ENCODE measurements at regions not wholly inside any gene's neighbourhood (a gene's known extent, or its start where the extent isn't known, plus 50 kb on each side); places are given as distances from the start of the nearest gene placed in this dataset.

GRCh38 chr1:30187413-30188023 lies 535.9 kb downstream of the MATN1 start:
- no peak for TF ChIP-seq CTCF (IDR thresholded peaks at IDR 0.05; ENCODE audit: borderline replicate concordance, insufficient read depth, low read depth, low read length)

GRCh38 chr1:30186586-30186985 lies 536.8 kb downstream of the MATN1 start:
- H3K4me3 ChIP-seq (ENCODE audit: low read depth, low read length) = no peak overlapping the region
- no peak for TF ChIP-seq CTCF (IDR thresholded peaks at IDR 0.05; ENCODE audit: borderline replicate concordance, insufficient read depth, low read depth, low read length)

More at GRCh38 chr1:30187413-30188023, 535.9 kb downstream of the MATN1 start:
- H3K4me3 ChIP-seq (ENCODE audit: low read depth, low read length) = no peak overlapping the region

- no peak overlapping the region for H3K4me3 ChIP-seq (ENCODE audit: low read depth, low read length)
- TF ChIP-seq CTCF (IDR thresholded peaks at IDR 0.05; ENCODE audit: borderline replicate concordance, insufficient read depth, low read depth, low read length) = no peak
These were observed 537.6 kb downstream of the MATN1 start for GRCh38 chr1:30185809-30186208.

GRCh38 chr1:30185313-30185712 lies 538.1 kb downstream of the MATN1 start:
- no peak for TF ChIP-seq CTCF (IDR thresholded peaks at IDR 0.05; ENCODE audit: borderline replicate concordance, insufficient read depth, low read depth, low read length)
- no peak overlapping the region for H3K4me3 ChIP-seq (ENCODE audit: low read depth, low read length)

GRCh38 chr1:30184393-30185141 lies 538.8 kb downstream of the MATN1 start:
- no peak overlapping the region for H3K4me3 ChIP-seq (ENCODE audit: low read depth, low read length)
- no peak for TF ChIP-seq CTCF (IDR thresholded peaks at IDR 0.05; ENCODE audit: borderline replicate concordance, insufficient read depth, low read depth, low read length)

- TF ChIP-seq CTCF (IDR thresholded peaks at IDR 0.05; ENCODE audit: borderline replicate concordance, insufficient read depth, low read depth, low read length) = no peak
- no peak overlapping the region for H3K4me3 ChIP-seq (ENCODE audit: low read depth, low read length)
These were observed 539.5 kb downstream of the MATN1 start for GRCh38 chr1:30183895-30184294.

- H3K4me3 ChIP-seq (ENCODE audit: low read depth, low read length) = no peak overlapping the region
- no peak for TF ChIP-seq CTCF (IDR thresholded peaks at IDR 0.05; ENCODE audit: borderline replicate concordance, insufficient read depth, low read depth, low read length)
These were observed 540.4 kb downstream of the MATN1 start for GRCh38 chr1:30183006-30183405.

Measured in GM12875 (cell line).